GM12878 (cell line): ENCODE measurements at regions not wholly inside any gene's neighbourhood (a gene's known extent, or its start where the extent isn't known, plus 50 kb on each side); places are given as distances from the start of the nearest gene placed in this dataset.

ENCODE experiments used
- CBFB ChIP-seq: IDR thresholded peaks from 2 replicates; pipeline ENCODE4 v1.6.1; 2016; ENCODE audit warnings: antibody characterized with exemption, low read depth
- MTA2 ChIP-seq: fragments of 450-650 bp; IDR thresholded peaks from 2 replicates; pipeline ENCODE4 v1.6.1; 2016; ENCODE audit warnings: low read depth, mild to moderate bottlenecking, moderate library complexity
- SREBF2 ChIP-seq: IDR thresholded peaks from 2 replicates; pipeline ENCODE4 v1.6.1; 2012; ENCODE audit warnings: mild to moderate bottlenecking, low read length
- YY1 ChIP-seq: IDR thresholded peaks from 2 replicates; pipeline ENCODE4 v1.6.1; 2011; ENCODE audit warnings: low read depth, mild to moderate bottlenecking, low read length

DNA sequence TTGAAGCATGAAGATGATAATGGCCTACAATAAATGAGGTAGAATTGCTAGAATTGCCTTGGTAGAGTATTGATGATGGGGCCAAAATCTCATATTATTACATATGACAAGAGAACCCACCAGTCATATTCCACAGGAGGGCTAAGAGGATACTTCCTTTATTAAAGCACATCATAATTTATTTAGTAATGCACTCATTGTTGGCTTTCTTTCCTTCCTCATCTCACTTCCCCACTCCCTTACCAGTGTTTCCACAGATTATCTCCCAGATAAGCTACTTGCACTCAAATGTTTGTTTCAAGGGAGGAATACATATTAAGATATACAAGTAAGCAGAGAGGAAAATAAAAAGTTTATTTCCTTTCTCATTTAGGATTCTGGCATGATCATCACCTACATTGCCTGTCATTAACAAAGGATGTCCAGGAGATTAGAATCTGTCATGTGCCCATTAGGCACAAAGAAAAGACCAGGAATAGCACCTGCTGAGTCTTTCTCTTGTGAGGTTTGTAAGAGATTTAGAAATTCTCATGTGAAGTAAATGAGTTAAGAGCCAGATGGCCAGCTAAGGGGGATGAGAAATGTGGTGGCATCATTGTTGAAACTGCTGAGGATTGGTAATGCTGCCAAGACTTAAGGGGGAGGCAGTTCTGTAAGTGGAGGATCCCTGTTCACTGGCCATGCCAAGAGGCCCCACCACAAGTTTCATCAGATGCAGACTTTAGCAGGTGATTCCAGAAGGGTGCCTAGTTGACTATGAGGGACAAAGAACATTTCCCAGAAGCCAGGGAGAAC lies 52.4 kb upstream of the PRDM8 start:
- TF ChIP-seq SREBF2 (no peak), CBFB (no peak), MTA2 (no peak), YY1 (no peak)
